Hepatocyte (in vitro differentiated cells): ENCODE measurements at regions not wholly inside any gene's neighbourhood (a gene's known extent, or its start where the extent isn't known, plus 50 kb on each side); places are given as distances from the start of the nearest gene placed in this dataset.

Source experiments
- EZH2 ChIP-seq: fragments of 200-600 bp; sonication (generic); IDR thresholded peaks from 2 replicates; pipeline ENCODE4 v1.6.1; 2016; ENCODE audit warnings: antibody characterized with exemption, mild to moderate bottlenecking, borderline replicate concordance
- EZH2phosphoT487 ChIP-seq: fragments of 200-600 bp; sonication (generic); IDR thresholded peaks from one replicate; pipeline ENCODE4 v1.6.1; 2018; ENCODE audit warnings: antibody characterized with exemption, mild to moderate bottlenecking, low read depth, moderate library complexity; ENCODE audit not compliant: unreplicated experiment, severe bottlenecking
- TF ChIP-seq, protein P1 (sequence below): fragments of 200-600 bp; sonication (generic); IDR thresholded peaks from 2 replicates; pipeline ENCODE4 v1.5.1; 2016; ENCODE audit warnings: antibody characterized with exemption, mild to moderate bottlenecking; ENCODE audit not compliant: poor library complexity

GRCh38 chr7:67371429-67372305 is 375.0 kb downstream of the TYW1 start:
- TF ChIP-seq, protein P1, sequence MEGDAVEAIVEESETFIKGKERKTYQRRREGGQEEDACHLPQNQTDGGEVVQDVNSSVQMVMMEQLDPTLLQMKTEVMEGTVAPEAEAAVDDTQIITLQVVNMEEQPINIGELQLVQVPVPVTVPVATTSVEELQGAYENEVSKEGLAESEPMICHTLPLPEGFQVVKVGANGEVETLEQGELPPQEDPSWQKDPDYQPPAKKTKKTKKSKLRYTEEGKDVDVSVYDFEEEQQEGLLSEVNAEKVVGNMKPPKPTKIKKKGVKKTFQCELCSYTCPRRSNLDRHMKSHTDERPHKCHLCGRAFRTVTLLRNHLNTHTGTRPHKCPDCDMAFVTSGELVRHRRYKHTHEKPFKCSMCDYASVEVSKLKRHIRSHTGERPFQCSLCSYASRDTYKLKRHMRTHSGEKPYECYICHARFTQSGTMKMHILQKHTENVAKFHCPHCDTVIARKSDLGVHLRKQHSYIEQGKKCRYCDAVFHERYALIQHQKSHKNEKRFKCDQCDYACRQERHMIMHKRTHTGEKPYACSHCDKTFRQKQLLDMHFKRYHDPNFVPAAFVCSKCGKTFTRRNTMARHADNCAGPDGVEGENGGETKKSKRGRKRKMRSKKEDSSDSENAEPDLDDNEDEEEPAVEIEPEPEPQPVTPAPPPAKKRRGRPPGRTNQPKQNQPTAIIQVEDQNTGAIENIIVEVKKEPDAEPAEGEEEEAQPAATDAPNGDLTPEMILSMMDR, result peak; percentile 78
- TF ChIP-seq EZH2 (no peak), EZH2phosphoT487 (no peak)
